Stimulated activated memory B cell treated with anti-CD40 and anti-IgM and Interleukin-4, amounts not matched to agents 10 μg/mL and 1 μg/mL and 100 μg/mL, for 72 hours (primary cell): ENCODE measurements at regions not wholly inside any gene's neighbourhood (a gene's known extent, or its start where the extent isn't known, plus 50 kb on each side); places are given as distances from the start of the nearest gene placed in this dataset.

Source experiments
- ATAC-seq: fragments of 150-1000 bp; cut with Tn5 transposase; 2 replicates; pipeline ENCODE4 v1.10.0; 2021
- H3K27ac Mint-ChIP-seq: one replicate; pipeline ENCODE4 v1.8.0; 2022; ENCODE audit warnings: mild to moderate bottlenecking, mixed read lengths
- H3K27me3 Mint-ChIP-seq: one replicate; pipeline ENCODE4 v1.8.0; 2022; ENCODE audit warnings: mixed read lengths
- H3K36me3 Mint-ChIP-seq: one replicate; pipeline ENCODE4 v1.8.0; 2022; ENCODE audit warnings: mixed read lengths
- H3K4me1 Mint-ChIP-seq: one replicate; pipeline ENCODE4 v1.8.0; 2022; ENCODE audit warnings: mixed read lengths
- H3K4me3 Mint-ChIP-seq: one replicate; pipeline ENCODE4 v1.8.0; 2022; ENCODE audit warnings: mild to moderate bottlenecking, moderate library complexity, mixed read lengths
- H3K9me3 Mint-ChIP-seq: one replicate; pipeline ENCODE4 v1.8.0; 2022; ENCODE audit warnings: mixed read lengths

- Mint-ChIP-seq H3K27ac (no peak overlapping the region), H3K4me3 (no peak overlapping the region), H3K4me1 (no peaks in the 10 kb centered on the region), H3K36me3 (no peaks in the 10 kb centered on the region), H3K27me3 (no peaks in the 10 kb centered on the region), H3K9me3 (no peaks in the 10 kb centered on the region)
- ATAC-seq, result no peak
Observed at GRCh38 chr1:98498651-98499050, 162.9 kb upstream of the SNX7 start.

GRCh38 chr1:98497497-98497896 is 164.0 kb upstream of the SNX7 start:
- Mint-ChIP-seq H3K27ac (no peak overlapping the region), H3K4me1 (no peaks in the 10 kb centered on the region), H3K27me3 (no peaks in the 10 kb centered on the region), H3K9me3 (no peaks in the 10 kb centered on the region), H3K36me3 (no peaks in the 10 kb centered on the region), H3K4me3 (no peak overlapping the region)
- ATAC-seq, result no peak

GRCh38 chr1:98496256-98496995 is 165.1 kb upstream of the SNX7 start:
- Mint-ChIP-seq H3K4me1 (no peaks in the 10 kb centered on the region), H3K27ac (no peak overlapping the region), H3K27me3 (no peaks in the 10 kb centered on the region), H3K36me3 (no peaks in the 10 kb centered on the region), H3K9me3 (no peaks in the 10 kb centered on the region), H3K4me3 (no peak overlapping the region)
- no peak for ATAC-seq

GRCh38 chr1:98493469-98493868 is 168.1 kb upstream of the SNX7 start:
- peaks cover 3% of the 10 kb centered on the region for H3K9me3 Mint-ChIP-seq
- no peak for ATAC-seq
- no peak overlapping the region for H3K4me3 Mint-ChIP-seq
- H3K36me3 Mint-ChIP-seq, result no peaks in the 10 kb centered on the region
- no peaks in the 10 kb centered on the region for H3K4me1 Mint-ChIP-seq
- no peaks in the 10 kb centered on the region for H3K27me3 Mint-ChIP-seq
- no peak overlapping the region for H3K27ac Mint-ChIP-seq

GRCh38 chr1:98490099-98490498 is 171.4 kb upstream of the SNX7 start:
- peaks cover 3% of the 10 kb centered on the region for H3K9me3 Mint-ChIP-seq
- no peaks in the 10 kb centered on the region for H3K4me1 Mint-ChIP-seq
- ATAC-seq, result no peak
- H3K27ac Mint-ChIP-seq, result no peak overlapping the region
- H3K36me3 Mint-ChIP-seq, result no peaks in the 10 kb centered on the region
- no peaks in the 10 kb centered on the region for H3K27me3 Mint-ChIP-seq
- H3K4me3 Mint-ChIP-seq, result no peak overlapping the region

GRCh38 chr1:98487620-98488019 is 173.9 kb upstream of the SNX7 start:
- H3K4me1 Mint-ChIP-seq, result no peaks in the 10 kb centered on the region
- H3K9me3 Mint-ChIP-seq, result peaks cover 3% of the 10 kb centered on the region
- no peaks in the 10 kb centered on the region for H3K36me3 Mint-ChIP-seq
- H3K27me3 Mint-ChIP-seq, result no peaks in the 10 kb centered on the region
- ATAC-seq, result no peak
- no peak overlapping the region for H3K4me3 Mint-ChIP-seq
- no peak overlapping the region for H3K27ac Mint-ChIP-seq

GRCh38 chr1:98482611-98483010 is 178.9 kb upstream of the SNX7 start:
- no peaks in the 10 kb centered on the region for H3K9me3 Mint-ChIP-seq

GRCh38 chr1:98480271-98480670 is 181.2 kb upstream of the SNX7 start:
- Mint-ChIP-seq H3K4me3 (no peak overlapping the region), H3K4me1 (no peaks in the 10 kb centered on the region), H3K9me3 (no peaks in the 10 kb centered on the region), H3K36me3 (no peaks in the 10 kb centered on the region), H3K27me3 (no peaks in the 10 kb centered on the region), H3K27ac (no peak overlapping the region)
- no peak for ATAC-seq

More at GRCh38 chr1:98482611-98483010, 178.9 kb upstream of the SNX7 start:
- H3K4me3 Mint-ChIP-seq, result no peak overlapping the region
- H3K27me3 Mint-ChIP-seq, result no peaks in the 10 kb centered on the region
- ATAC-seq, result no peak
- H3K36me3 Mint-ChIP-seq, result no peaks in the 10 kb centered on the region
- H3K27ac Mint-ChIP-seq, result no peak overlapping the region
- H3K4me1 Mint-ChIP-seq, result no peaks in the 10 kb centered on the region

GRCh38 chr1:98478121-98478520 is 183.4 kb upstream of the SNX7 start:
- H3K27me3 Mint-ChIP-seq, result no peaks in the 10 kb centered on the region
- ATAC-seq, result no peak

GRCh38 chr1:98472878-98473277 is 188.6 kb upstream of the SNX7 start:
- no peaks in the 10 kb centered on the region for H3K4me1 Mint-ChIP-seq
- no peak for ATAC-seq
- no peaks in the 10 kb centered on the region for H3K9me3 Mint-ChIP-seq
- H3K27ac Mint-ChIP-seq, result no peak overlapping the region
- no peak overlapping the region for H3K4me3 Mint-ChIP-seq
- H3K27me3 Mint-ChIP-seq, result no peaks in the 10 kb centered on the region
- H3K36me3 Mint-ChIP-seq, result no peaks in the 10 kb centered on the region

More at GRCh38 chr1:98478121-98478520, 183.4 kb upstream of the SNX7 start:
- no peak overlapping the region for H3K27ac Mint-ChIP-seq
- no peaks in the 10 kb centered on the region for H3K4me1 Mint-ChIP-seq
- H3K36me3 Mint-ChIP-seq, result no peaks in the 10 kb centered on the region
- H3K4me3 Mint-ChIP-seq, result no peak overlapping the region
- H3K9me3 Mint-ChIP-seq, result no peaks in the 10 kb centered on the region

- Mint-ChIP-seq H3K36me3 (no peaks in the 10 kb centered on the region), H3K4me3 (no peak overlapping the region), H3K27ac (no peak overlapping the region), H3K9me3 (no peaks in the 10 kb centered on the region), H3K27me3 (no peaks in the 10 kb centered on the region), H3K4me1 (no peaks in the 10 kb centered on the region)
- no peak for ATAC-seq
Observed at GRCh38 chr1:98471633-98472032, 189.9 kb upstream of the SNX7 start.

- Mint-ChIP-seq H3K27ac (no peak overlapping the region), H3K4me3 (no peak overlapping the region), H3K27me3 (no peaks in the 10 kb centered on the region), H3K4me1 (no peaks in the 10 kb centered on the region), H3K36me3 (no peaks in the 10 kb centered on the region), H3K9me3 (no peaks in the 10 kb centered on the region)
- ATAC-seq, result no peak
Observed at GRCh38 chr1:98468111-98468717, 193.3 kb upstream of the SNX7 start.

- H3K9me3 Mint-ChIP-seq, result no peaks in the 10 kb centered on the region
- no peaks in the 10 kb centered on the region for H3K27me3 Mint-ChIP-seq
- H3K27ac Mint-ChIP-seq, result no peak overlapping the region
- H3K4me3 Mint-ChIP-seq, result no peak overlapping the region
- no peaks in the 10 kb centered on the region for H3K36me3 Mint-ChIP-seq
- ATAC-seq, result no peak
- no peaks in the 10 kb centered on the region for H3K4me1 Mint-ChIP-seq
Observed at GRCh38 chr1:98467586-98467985, 193.9 kb upstream of the SNX7 start.

- Mint-ChIP-seq H3K36me3 (no peaks in the 10 kb centered on the region), H3K27ac (no peak overlapping the region), H3K9me3 (no peaks in the 10 kb centered on the region), H3K4me3 (no peak overlapping the region), H3K27me3 (no peaks in the 10 kb centered on the region), H3K4me1 (no peaks in the 10 kb centered on the region)
- no peak for ATAC-seq
Observed at GRCh38 chr1:98467122-98467521, 194.4 kb upstream of the SNX7 start.

- Mint-ChIP-seq H3K4me3 (no peak overlapping the region), H3K4me1 (no peaks in the 10 kb centered on the region), H3K36me3 (no peaks in the 10 kb centered on the region), H3K27ac (no peak overlapping the region), H3K9me3 (no peaks in the 10 kb centered on the region), H3K27me3 (no peaks in the 10 kb centered on the region)
- no peak for ATAC-seq
Observed at GRCh38 chr1:98461873-98462385, 199.6 kb upstream of the SNX7 start.

- Mint-ChIP-seq H3K4me1 (no peaks in the 10 kb centered on the region), H3K9me3 (no peaks in the 10 kb centered on the region), H3K36me3 (no peaks in the 10 kb centered on the region), H3K4me3 (no peak overlapping the region), H3K27ac (no peak overlapping the region), H3K27me3 (no peaks in the 10 kb centered on the region)
- ATAC-seq, result no peak
Observed at GRCh38 chr1:98460136-98460535, 201.4 kb upstream of the SNX7 start.
